DMS53 (cell line): ENCODE measurements at regions not wholly inside any gene's neighbourhood (a gene's known extent, or its start where the extent isn't known, plus 50 kb on each side); places are given as distances from the start of the nearest gene placed in this dataset.
A peak's percentile ranks its signal among the peaks of the same experiment; 100 is the strongest.

Experiments
- DNase-seq: peaks from one replicate; lab custom pipeline; 2025; lab: John Stamatoyannopoulos, UW

GRCh38 chr4:11342401-11342800 lies 86.3 kb downstream of the HS3ST1 start:
- no peak for DNase-seq

GRCh38 chr4:11341337-11342043 lies 87.2 kb downstream of the HS3ST1 start:
- no peak for DNase-seq

GRCh38 chr4:11338956-11339782 lies 89.5 kb downstream of the HS3ST1 start:
- DNase-seq: peak; percentile 90

- no peak for DNase-seq
These were observed 91.4 kb downstream of the HS3ST1 start for GRCh38 chr4:11337287-11337686.

- no peak for DNase-seq
These were observed 92.3 kb downstream of the HS3ST1 start for GRCh38 chr4:11336435-11336834.

GRCh38 chr4:11334887-11335286 lies 93.8 kb downstream of the HS3ST1 start:
- no peak for DNase-seq

- DNase-seq: no peak
These were observed 100.3 kb downstream of the HS3ST1 start for GRCh38 chr4:11328401-11328800.

GRCh38 chr4:11326021-11326420 lies 102.7 kb downstream of the HS3ST1 start:
- DNase-seq: peak; percentile 97

- no peak for DNase-seq
These were observed 104.9 kb downstream of the HS3ST1 start for GRCh38 chr4:11323771-11324170.

- DNase-seq: no peak
These were observed 115.3 kb downstream of the HS3ST1 start for GRCh38 chr4:11313157-11313943.

- DNase-seq: no peak
These were observed 116.3 kb downstream of the HS3ST1 start for GRCh38 chr4:11312389-11312788.

- DNase-seq: no peak
These were observed 127.5 kb downstream of the HS3ST1 start for GRCh38 chr4:11301075-11301660.

- no peak for DNase-seq
These were observed 128.9 kb downstream of the HS3ST1 start for GRCh38 chr4:11299836-11300235.

- no peak for DNase-seq
These were observed 129.7 kb downstream of the HS3ST1 start for GRCh38 chr4:11299016-11299415.

- DNase-seq: no peak
These were observed 130.2 kb downstream of the HS3ST1 start for GRCh38 chr4:11298451-11298850.

- DNase-seq: no peak
These were observed 131.1 kb downstream of the HS3ST1 start for GRCh38 chr4:11297627-11298026.

GRCh38 chr4:11297201-11297600 lies 131.5 kb downstream of the HS3ST1 start:
- DNase-seq: no peak

- DNase-seq: no peak
These were observed 134.8 kb downstream of the HS3ST1 start for GRCh38 chr4:11293866-11294265.

- DNase-seq: no peak
These were observed 141.6 kb downstream of the HS3ST1 start for GRCh38 chr4:11287055-11287454.

- DNase-seq: no peak
These were observed 142.2 kb downstream of the HS3ST1 start for GRCh38 chr4:11286533-11286932.

- DNase-seq: no peak
These were observed 147.0 kb downstream of the HS3ST1 start for GRCh38 chr4:11281720-11282119.

GRCh38 chr4:11271263-11271662 lies 157.4 kb downstream of the HS3ST1 start:
- DNase-seq: no peak
